SK-N-SH (cell line): ENCODE measurements at regions not wholly inside any gene's neighbourhood (a gene's known extent, or its start where the extent isn't known, plus 50 kb on each side); places are given as distances from the start of the nearest gene placed in this dataset.

ENCODE experiments used
- CTCF ChIA-PET: fragments of 300-600, 350-600 bp; formaldehyde crosslinking; extraction: SDS; loops from one replicate; lab custom pipeline; 2021; lab: Yijun Ruan, JAX
- POLR2A ChIA-PET: fragments of 350-600 bp; sonication (Branson Sonifier 250); formaldehyde crosslinking; extraction: SDS; loops from one replicate; lab custom pipeline; 2020; ENCODE audit warnings: antibody characterized with exemption, inconsistent platforms; lab: Yijun Ruan, JAX
- DNase-seq: peaks from one replicate; pipeline ENCODE4 v3.0.0; 2012
- H2AFZ ChIP-seq: fragments of 200-600 bp; sonication (generic); 2 replicates; pipeline ENCODE4 v1.8.1; 2016; ENCODE audit warnings: antibody characterized with exemption, mild to moderate bottlenecking, low read depth
- H3F3A ChIP-seq: fragments of 200-600 bp; sonication (generic); replicated peaks from 2 replicates; pipeline ENCODE3; 2016; ENCODE audit warnings: antibody characterized with exemption, mild to moderate bottlenecking; ENCODE audit not compliant: insufficient read depth
- H3K27ac ChIP-seq, 2 experiments: fragments of 200-500 bp in 1 of 2; fragments of 200-600 bp in 1 of 2; sonication (Bioruptor generic) in 1 of 2; sonication (generic), shearing (Covaris generic) in 1 of 2; 2 replicates each; pipeline versions ENCODE4 v1.5.1 to v1.6.1; 2014 to 2016; ENCODE audit warnings: low read depth in 2 of 2, inconsistent platforms in 1 of 2, low read length in 1 of 2, mild to moderate bottlenecking in 1 of 2, mixed read lengths in 1 of 2
- H3K27me3 ChIP-seq: fragments of 200-600 bp; sonication (generic), shearing (Covaris generic); 2 replicates; pipeline ENCODE4 v1.6.1; 2016; ENCODE audit warnings: mixed run types; ENCODE audit not compliant: insufficient read depth
- H3K36me3 ChIP-seq, 2 experiments: fragments of 200-500 bp in 1 of 2; fragments of 200-600 bp in 1 of 2; sonication (Bioruptor generic) in 1 of 2; sonication (generic) in 1 of 2; replicated peaks in 1 of 2; 2 replicates each; pipeline versions ENCODE3 to v1.5.1; 2014 to 2016; ENCODE audit warnings: low read length in 1 of 2, mild to moderate bottlenecking in 1 of 2; ENCODE audit not compliant: insufficient read depth in 2 of 2, control insufficient read depth in 1 of 2
- H3K4me1 ChIP-seq, 2 experiments: fragments of 200-500 bp in 1 of 2; fragments of 200-600 bp in 1 of 2; sonication (Bioruptor generic) in 1 of 2; sonication (generic), shearing (Covaris generic) in 1 of 2; 2 replicates each; pipeline versions ENCODE4 v1.5.1 to v1.6.1; 2014 to 2016; ENCODE audit warnings: low read depth in 1 of 2, low read length in 1 of 2, mixed run types in 1 of 2; ENCODE audit not compliant: insufficient read depth in 2 of 2, control insufficient read depth in 1 of 2
- H3K4me2 ChIP-seq: fragments of 200-600 bp; sonication (generic), shearing (Covaris generic); 2 replicates; pipeline ENCODE4 v1.6.1; 2017; ENCODE audit warnings: mixed run types
- H3K4me3 ChIP-seq, 2 experiments: fragments of 200-500 bp in 1 of 2; fragments of 200-600 bp in 1 of 2; sonication (Bioruptor generic) in 1 of 2; sonication (generic), shearing (Covaris generic) in 1 of 2; 2 replicates each; pipeline versions ENCODE4 v1.5.1 to v1.8.1; 2014 to 2016; ENCODE audit warnings: low read depth in 2 of 2, inconsistent platforms in 1 of 2, low read length in 1 of 2, mild to moderate bottlenecking in 1 of 2, mixed read lengths in 1 of 2, moderate library complexity in 1 of 2
- H3K79me2 ChIP-seq: fragments of 200-600 bp; sonication (generic); 2 replicates; pipeline ENCODE4 v1.8.1; 2017; ENCODE audit warnings: mild to moderate bottlenecking; ENCODE audit not compliant: insufficient read depth
- H3K9ac ChIP-seq: fragments of 200-600 bp; sonication (generic); 2 replicates; pipeline ENCODE4 v1.6.1; 2017; ENCODE audit warnings: mixed run types
- H3K9me2 ChIP-seq: fragments of 200-600 bp; sonication (generic); 2 replicates; pipeline ENCODE4 v1.6.1; 2017; ENCODE audit warnings: mixed run types
- H3K9me3 ChIP-seq: fragments of 200-600 bp; sonication (generic); 2 replicates; pipeline ENCODE4 v1.6.1; 2017; ENCODE audit warnings: mixed run types, mild to moderate bottlenecking, moderate library complexity
- H4K20me1 ChIP-seq: fragments of 200-600 bp; sonication (generic); 2 replicates; pipeline ENCODE4 v1.6.1; 2017; ENCODE audit warnings: mild to moderate bottlenecking, mixed run types; ENCODE audit not compliant: insufficient read depth
- CTCF ChIP-seq: fragments of 200-600 bp; sonication (generic); IDR thresholded peaks from 2 replicates; pipeline ENCODE4 v1.6.1; 2017; ENCODE audit warnings: antibody characterized with exemption, mild to moderate bottlenecking, moderate library complexity
- FOSL2 ChIP-seq: IDR thresholded peaks from 2 replicates; pipeline ENCODE4 v1.4.0; 2012; ENCODE audit warnings: low read depth, mild to moderate bottlenecking, moderate library complexity, borderline replicate concordance
- FOXJ3 ChIP-seq: sonication (generic); formaldehyde crosslinking; IDR thresholded peaks from 2 replicates; pipeline ENCODE4 v1.5.1; 2020; ENCODE audit warnings: mild to moderate bottlenecking, missing genetic modification reagents
- FOXM1 ChIP-seq: IDR thresholded peaks from 2 replicates; pipeline ENCODE4 v1.4.0; 2012; ENCODE audit warnings: low read depth, mild to moderate bottlenecking
- GABPA ChIP-seq: IDR thresholded peaks from 2 replicates; pipeline ENCODE4 v1.4.0; 2012; ENCODE audit warnings: low read depth, mild to moderate bottlenecking
- IRF3 ChIP-seq: fragments of 150-350 bp; IDR thresholded peaks from 2 replicates; pipeline ENCODE4 v1.6.1; 2016; ENCODE audit warnings: mild to moderate bottlenecking, low read depth, low read length
- MEF2A ChIP-seq: IDR thresholded peaks from 2 replicates; pipeline ENCODE4 v1.4.0; 2012; ENCODE audit warnings: low read depth, borderline replicate concordance
- PBX3 ChIP-seq: IDR thresholded peaks from 2 replicates; pipeline ENCODE4; 2012
- POLR2AphosphoS5 ChIP-seq: IDR thresholded peaks from 2 replicates; pipeline ENCODE4 v1.6.1; 2012; ENCODE audit warnings: low read depth, low read length
- RAD21 ChIP-seq: IDR thresholded peaks from 2 replicates; pipeline ENCODE4 v1.6.1; 2012; ENCODE audit warnings: mild to moderate bottlenecking, low read length
- TCF12 ChIP-seq: IDR thresholded peaks from 2 replicates; pipeline ENCODE4 v1.4.0; 2012
- TEAD4 ChIP-seq: IDR thresholded peaks from 2 replicates; pipeline ENCODE4 v1.4.0; 2012; ENCODE audit warnings: mild to moderate bottlenecking, borderline replicate concordance; ENCODE audit not compliant: insufficient read depth
- YY1 ChIP-seq: IDR thresholded peaks from 2 replicates; pipeline ENCODE4 v1.4.0; 2012; ENCODE audit warnings: low read depth, mild to moderate bottlenecking
- WGBS: methylation state at CpG from one replicate; pipeline ENCODE4 v1.1.6; 2017; ENCODE audit warnings: low lambda C conversion rate; 5-methylcytosine and 5-hydroxymethylcytosine counted together

GRCh38 chrX:9249051-9249846 lies 215.3 kb upstream of the FAM9B start:
- ChIA-PET POLR2A (no interaction called here), CTCF (no interaction called here)
- no peaks in the 10 kb centered on the region for H3F3A ChIP-seq
- H3K27ac ChIP-seq, result no peak overlapping the region
- DNase-seq, result no peak
- no peak overlapping the region for H3K4me3 ChIP-seq
- H2AFZ ChIP-seq, result no peak overlapping the region
- TF ChIP-seq FOXJ3 (CRISPR knock-in tag), result no peak
- no peak for TF ChIP-seq YY1
- no peak for TF ChIP-seq TEAD4
- no peak for TF ChIP-seq TCF12
- no peak for TF ChIP-seq IRF3
- TF ChIP-seq RAD21, result no peak
- TF ChIP-seq CTCF, result no peak
- TF ChIP-seq POLR2AphosphoS5, result no peak
- TF ChIP-seq MEF2A, result no peak
- no peak overlapping the region for H3K4me2 ChIP-seq
- H3K27me3 ChIP-seq, result no peaks in the 10 kb centered on the region
- H4K20me1 ChIP-seq, result no peaks in the 10 kb centered on the region
- H3K4me1 ChIP-seq, result peaks cover 0 to 2% of the 10 kb centered on the region in 2 experiments; a peak in 1 of 4 replicates
- H3K9ac ChIP-seq, result no peak overlapping the region
- no peaks in the 10 kb centered on the region for H3K9me3 ChIP-seq
- WGBS, result 35% methylated on average over 8 of the region's 8 CpGs
- no peaks in the 10 kb centered on the region for H3K36me3 ChIP-seq
- no peaks in the 10 kb centered on the region for H3K9me2 ChIP-seq
- H3K79me2 ChIP-seq, result no peaks in the 10 kb centered on the region

- POLR2A ChIA-PET, result no interaction called here
- Histone ChIP-seq H4K20me1 (no peaks in the 10 kb centered on the region), H3K4me3 (no peak overlapping the region), H3K9ac (no peak overlapping the region), H3F3A (no peaks in the 10 kb centered on the region), H3K4me1 (peaks cover 0 to 2% of the 10 kb centered on the region in 2 experiments; a peak in 1 of 4 replicates), H3K9me3 (no peaks in the 10 kb centered on the region), H3K79me2 (no peaks in the 10 kb centered on the region), H3K4me2 (no peak overlapping the region), H3K27me3 (no peaks in the 10 kb centered on the region), H3K36me3 (no peaks in the 10 kb centered on the region), H3K9me2 (no peaks in the 10 kb centered on the region), H2AFZ (no peak overlapping the region), H3K27ac (no peak overlapping the region)
- 13% methylated on average over 4 of the region's 4 CpGs for WGBS
- DNase-seq, result no peak
- TF ChIP-seq PBX3, result no peak
- TF ChIP-seq FOXM1, result no peak
- no peak for TF ChIP-seq GABPA
- no peak for TF ChIP-seq TCF12
- TF ChIP-seq FOSL2, result no peak
- no peak for TF ChIP-seq CTCF
- CTCF ChIA-PET, result no interaction called here
Measured at GRCh38 chrX:9252182-9252581, 212.7 kb upstream of the TBL1X start.
